T-helper 2 cell treated with Interferon-gamma antibody and Interleukin-4, amounts not matched to agents 5 μg/mL and 100 μg/mL, for 36 hours (primary cell): ENCODE measurements at regions not wholly inside any gene's neighbourhood (a gene's known extent, or its start where the extent isn't known, plus 50 kb on each side); places are given as distances from the start of the nearest gene placed in this dataset.

Experiments
- DNase-seq: peaks from one replicate; pipeline ENCODE4 v3.0.0; 2021; ENCODE audit warnings: low spot score
- H3K27ac Mint-ChIP-seq: one replicate; pipeline ENCODE4 v1.8.0; 2021; ENCODE audit warnings: mild to moderate bottlenecking, mixed read lengths
- H3K27me3 Mint-ChIP-seq: one replicate; pipeline ENCODE4 v1.8.0; 2021; ENCODE audit warnings: low read depth, mixed read lengths
- H3K36me3 Mint-ChIP-seq: one replicate; pipeline ENCODE4 v1.8.0; 2021; ENCODE audit warnings: low read depth, mixed read lengths
- H3K4me1 Mint-ChIP-seq: one replicate; pipeline ENCODE4 v1.8.0; 2021; ENCODE audit warnings: low read depth, mixed read lengths
- H3K4me3 Mint-ChIP-seq: one replicate; pipeline ENCODE4 v1.8.0; 2022; ENCODE audit warnings: mild to moderate bottlenecking, moderate library complexity, mixed read lengths
- H3K9me3 Mint-ChIP-seq: one replicate; pipeline ENCODE4 v1.8.0; 2021; ENCODE audit warnings: mixed read lengths

GRCh38 chr14:87838931-87839330, 154.1 kb downstream of the GALC start:
- DNase-seq, result no peak
- H3K27me3 Mint-ChIP-seq, result no peaks in the 10 kb centered on the region
- H3K27ac Mint-ChIP-seq, result no peak overlapping the region
- H3K4me1 Mint-ChIP-seq, result no peaks in the 10 kb centered on the region
- H3K36me3 Mint-ChIP-seq, result no peaks in the 10 kb centered on the region
- H3K4me3 Mint-ChIP-seq, result no peak overlapping the region
- no peaks in the 10 kb centered on the region for H3K9me3 Mint-ChIP-seq

DNA sequence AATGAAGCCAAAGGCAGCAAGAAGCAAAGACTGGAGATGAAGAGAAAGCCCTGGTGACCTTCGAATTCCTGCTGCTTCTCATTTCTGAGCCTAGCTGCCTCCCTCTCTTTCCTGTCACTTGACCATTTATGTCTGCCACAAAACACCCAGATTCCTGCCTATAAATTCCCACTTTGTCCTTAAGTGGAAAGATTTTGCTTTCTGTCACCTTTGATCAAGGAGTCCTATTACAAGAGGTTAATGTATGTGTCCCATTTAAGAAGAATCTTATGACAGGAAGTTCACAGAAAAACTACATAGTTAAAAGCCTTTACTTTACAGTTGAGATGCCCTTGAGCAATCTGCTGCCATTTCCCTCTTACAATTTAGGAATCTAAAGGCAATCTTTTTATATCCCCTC, 155.7 kb downstream of the GALC start:
- H3K9me3 Mint-ChIP-seq, result no peaks in the 10 kb centered on the region
- no peak for DNase-seq
- no peaks in the 10 kb centered on the region for H3K36me3 Mint-ChIP-seq
- H3K4me1 Mint-ChIP-seq, result no peaks in the 10 kb centered on the region
- no peaks in the 10 kb centered on the region for H3K27me3 Mint-ChIP-seq
- H3K4me3 Mint-ChIP-seq, result no peak overlapping the region
- H3K27ac Mint-ChIP-seq, result no peak overlapping the region

DNA sequence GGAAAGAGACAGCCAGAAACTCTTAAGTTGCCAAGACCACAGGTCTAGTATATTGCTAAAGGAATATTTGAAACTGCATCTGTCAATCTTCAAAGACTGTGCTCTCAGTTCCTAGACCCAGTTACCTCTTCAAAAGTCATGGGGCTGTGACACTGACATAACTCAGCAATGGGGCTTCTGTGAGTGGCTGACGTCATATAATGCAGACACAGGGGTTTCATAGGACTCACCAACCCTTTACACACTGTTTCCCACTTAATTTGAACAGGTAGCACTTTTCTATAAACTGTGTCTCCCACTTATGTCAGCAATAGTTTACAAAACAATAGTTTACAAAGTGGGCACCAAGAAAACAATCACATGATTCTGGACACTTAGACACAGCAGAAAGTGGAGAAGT, 158.4 kb downstream of the GALC start:
- H3K9me3 Mint-ChIP-seq, result no peaks in the 10 kb centered on the region

GRCh38 chr14:87833026-87833425, 160.0 kb downstream of the GALC start:
- H3K27ac Mint-ChIP-seq, result no peak overlapping the region
- DNase-seq, result no peak
- no peaks in the 10 kb centered on the region for H3K36me3 Mint-ChIP-seq
- H3K27me3 Mint-ChIP-seq, result no peaks in the 10 kb centered on the region
- no peaks in the 10 kb centered on the region for H3K9me3 Mint-ChIP-seq
- H3K4me1 Mint-ChIP-seq, result no peaks in the 10 kb centered on the region
- H3K4me3 Mint-ChIP-seq, result no peak overlapping the region

More for the DNA sequence above, 158.4 kb downstream of the GALC start:
- Mint-ChIP-seq H3K4me3 (no peak overlapping the region), H3K36me3 (no peaks in the 10 kb centered on the region), H3K4me1 (no peaks in the 10 kb centered on the region), H3K27me3 (no peaks in the 10 kb centered on the region), H3K27ac (no peak overlapping the region)
- no peak for DNase-seq

DNA sequence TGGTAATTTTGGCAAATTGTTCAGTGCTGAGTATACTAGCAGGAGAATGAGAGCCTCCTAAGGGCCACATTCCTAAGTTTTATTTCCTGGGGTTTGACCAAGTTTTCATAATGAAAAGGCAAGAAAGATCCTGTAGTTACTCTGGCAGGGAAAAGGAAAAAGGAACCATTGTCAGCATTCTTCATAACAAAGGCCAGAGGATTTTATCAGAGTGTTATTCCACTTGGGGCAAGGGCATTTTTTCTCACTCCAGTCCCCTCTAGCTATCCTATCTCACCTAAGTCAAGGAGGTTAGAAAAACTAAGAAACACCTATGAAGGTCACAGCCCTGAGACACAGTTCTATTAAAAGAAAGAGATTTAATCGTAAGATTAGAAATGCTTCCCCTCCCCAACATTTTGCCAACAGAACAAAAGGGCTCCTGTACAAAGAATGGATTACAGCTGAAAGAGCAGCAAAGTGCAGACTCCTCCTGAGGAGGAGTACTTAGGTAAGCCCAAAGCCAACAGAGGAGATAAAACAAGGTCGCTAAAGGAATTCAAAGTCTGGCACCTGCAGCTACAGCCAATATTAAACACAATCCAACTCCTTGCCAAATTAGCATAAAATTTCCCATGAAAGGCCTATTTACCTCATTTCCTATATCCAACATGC, 162.4 kb downstream of the GALC start:
- Mint-ChIP-seq H3K4me1 (no peaks in the 10 kb centered on the region), H3K27ac (no peak overlapping the region)

GRCh38 chr14:87829543-87829942, 163.4 kb downstream of the GALC start:
- Mint-ChIP-seq H3K27ac (no peak overlapping the region), H3K9me3 (no peaks in the 10 kb centered on the region), H3K4me1 (no peaks in the 10 kb centered on the region), H3K36me3 (no peaks in the 10 kb centered on the region), H3K27me3 (no peaks in the 10 kb centered on the region), H3K4me3 (no peak overlapping the region)
- DNase-seq, result no peak

More for the DNA sequence above, 162.4 kb downstream of the GALC start:
- no peaks in the 10 kb centered on the region for H3K9me3 Mint-ChIP-seq
- no peaks in the 10 kb centered on the region for H3K27me3 Mint-ChIP-seq
- no peak for DNase-seq
- no peak overlapping the region for H3K4me3 Mint-ChIP-seq
- H3K36me3 Mint-ChIP-seq, result no peaks in the 10 kb centered on the region

GRCh38 chr14:87824266-87824665, 168.7 kb downstream of the GALC start:
- Mint-ChIP-seq H3K4me1 (no peaks in the 10 kb centered on the region), H3K27me3 (no peaks in the 10 kb centered on the region), H3K36me3 (no peaks in the 10 kb centered on the region), H3K9me3 (no peaks in the 10 kb centered on the region), H3K4me3 (no peak overlapping the region), H3K27ac (no peak overlapping the region)
- no peak for DNase-seq

DNA sequence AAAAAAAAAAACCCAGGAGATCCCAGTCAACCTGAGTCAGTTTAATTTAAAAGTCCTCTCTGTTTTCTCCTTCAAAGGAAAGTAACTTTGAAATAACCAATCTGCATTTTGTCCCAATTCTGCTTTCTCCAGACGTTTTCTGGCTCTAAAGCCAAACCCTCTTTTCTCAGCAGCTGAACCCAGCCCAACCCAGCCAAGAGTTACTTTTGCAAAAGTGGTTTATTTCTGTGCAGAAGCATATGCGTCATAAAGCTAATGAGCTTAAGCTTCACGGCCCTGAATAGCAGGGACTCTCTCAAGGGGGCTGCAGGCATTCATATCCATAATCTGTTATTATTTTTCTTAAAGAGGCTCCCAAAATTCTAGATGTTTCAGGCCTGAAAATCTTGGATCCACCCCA, 176.6 kb downstream of the GALC start:
- no peaks in the 10 kb centered on the region for H3K36me3 Mint-ChIP-seq
- no peaks in the 10 kb centered on the region for H3K27me3 Mint-ChIP-seq
- no peaks in the 10 kb centered on the region for H3K9me3 Mint-ChIP-seq
- no peak overlapping the region for H3K4me3 Mint-ChIP-seq
- H3K4me1 Mint-ChIP-seq, result no peaks in the 10 kb centered on the region
- H3K27ac Mint-ChIP-seq, result no peak overlapping the region
- DNase-seq, result no peak

DNA sequence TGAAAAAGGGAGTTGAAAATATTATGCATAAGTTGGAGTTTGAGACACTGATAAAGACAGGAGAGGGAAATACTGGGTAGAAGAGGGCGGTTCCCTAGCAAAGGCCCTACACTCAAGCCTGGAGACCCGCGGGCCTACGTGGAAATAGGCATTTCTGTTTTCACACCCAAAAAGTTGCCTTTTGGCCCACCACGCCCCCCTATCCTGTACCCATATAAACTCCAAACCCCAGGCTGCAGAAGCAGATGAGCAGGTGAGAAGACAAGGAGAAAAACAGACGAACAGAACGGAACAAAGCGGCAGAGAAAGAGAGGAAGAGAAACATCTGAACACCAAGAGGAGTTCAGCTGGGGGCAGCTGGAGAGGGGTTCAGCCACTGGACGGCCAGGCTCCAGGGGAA, 177.9 kb downstream of the GALC start:
- Mint-ChIP-seq H3K27me3 (no peaks in the 10 kb centered on the region), H3K4me3 (no peak overlapping the region), H3K27ac (no peak overlapping the region), H3K9me3 (no peaks in the 10 kb centered on the region), H3K4me1 (no peaks in the 10 kb centered on the region), H3K36me3 (no peaks in the 10 kb centered on the region)
- no peak for DNase-seq

- Mint-ChIP-seq H3K4me1 (no peaks in the 10 kb centered on the region), H3K4me3 (no peak overlapping the region), H3K9me3 (no peaks in the 10 kb centered on the region), H3K36me3 (no peaks in the 10 kb centered on the region), H3K27ac (no peak overlapping the region), H3K27me3 (no peaks in the 10 kb centered on the region)
- DNase-seq, result no peak
Measured at GRCh38 chr14:87813686-87814085, 179.3 kb downstream of the GALC start.

- Mint-ChIP-seq H3K4me1 (no peaks in the 10 kb centered on the region), H3K9me3 (no peaks in the 10 kb centered on the region), H3K36me3 (no peaks in the 10 kb centered on the region), H3K27ac (no peak overlapping the region), H3K4me3 (no peak overlapping the region), H3K27me3 (no peaks in the 10 kb centered on the region)
- no peak for DNase-seq
Measured at GRCh38 chr14:87813211-87813610, 179.8 kb downstream of the GALC start.

DNA sequence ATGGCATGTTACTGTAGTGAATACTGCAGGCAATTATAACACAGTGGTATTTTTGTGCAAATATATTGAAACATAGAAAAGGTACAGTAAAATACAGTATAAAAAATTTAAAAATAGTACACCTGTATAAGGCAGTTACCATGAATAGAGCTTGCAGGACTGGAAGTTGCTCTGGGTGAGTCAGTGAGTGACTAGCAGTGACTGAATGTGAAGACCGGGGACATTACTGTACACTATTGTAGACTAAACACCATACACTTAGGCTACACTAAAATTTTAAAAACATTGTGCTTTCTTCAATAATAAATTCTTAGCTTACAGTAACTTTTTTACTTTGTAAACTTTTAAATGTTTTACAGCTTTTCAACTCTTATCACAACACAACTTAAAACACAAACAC, 181.7 kb downstream of the GALC start:
- no peaks in the 10 kb centered on the region for H3K36me3 Mint-ChIP-seq
- no peak overlapping the region for H3K4me3 Mint-ChIP-seq

GRCh38 chr14:87810711-87811110, 182.3 kb downstream of the GALC start:
- Mint-ChIP-seq H3K27me3 (no peaks in the 10 kb centered on the region), H3K4me1 (no peaks in the 10 kb centered on the region), H3K9me3 (no peaks in the 10 kb centered on the region), H3K36me3 (no peaks in the 10 kb centered on the region), H3K4me3 (no peak overlapping the region), H3K27ac (no peak overlapping the region)
- DNase-seq, result no peak

More for the DNA sequence above, 181.7 kb downstream of the GALC start:
- no peak overlapping the region for H3K27ac Mint-ChIP-seq
- no peak for DNase-seq
- no peaks in the 10 kb centered on the region for H3K27me3 Mint-ChIP-seq
- H3K4me1 Mint-ChIP-seq, result no peaks in the 10 kb centered on the region
- no peaks in the 10 kb centered on the region for H3K9me3 Mint-ChIP-seq

DNA sequence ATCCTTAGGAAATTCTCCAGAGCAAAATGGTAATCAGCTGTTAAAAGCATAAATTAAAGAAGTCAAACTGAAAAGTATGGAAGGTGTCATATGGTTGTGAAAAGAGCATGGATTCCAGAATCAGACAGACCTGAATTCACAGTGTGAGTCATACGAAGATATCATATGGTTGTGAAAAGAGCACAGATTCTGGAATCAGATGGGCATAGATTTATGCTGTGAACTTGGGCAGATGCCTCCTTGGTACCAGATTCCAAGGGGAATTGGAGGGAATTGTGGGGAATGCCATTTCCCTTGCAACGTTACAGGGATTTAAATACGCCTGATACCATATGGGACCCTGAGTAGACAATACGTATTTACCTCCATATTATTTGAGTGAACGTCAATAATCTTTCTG, 183.7 kb downstream of the GALC start:
- H3K36me3 Mint-ChIP-seq, result no peaks in the 10 kb centered on the region
- no peaks in the 10 kb centered on the region for H3K27me3 Mint-ChIP-seq
- no peaks in the 10 kb centered on the region for H3K9me3 Mint-ChIP-seq

DNA sequence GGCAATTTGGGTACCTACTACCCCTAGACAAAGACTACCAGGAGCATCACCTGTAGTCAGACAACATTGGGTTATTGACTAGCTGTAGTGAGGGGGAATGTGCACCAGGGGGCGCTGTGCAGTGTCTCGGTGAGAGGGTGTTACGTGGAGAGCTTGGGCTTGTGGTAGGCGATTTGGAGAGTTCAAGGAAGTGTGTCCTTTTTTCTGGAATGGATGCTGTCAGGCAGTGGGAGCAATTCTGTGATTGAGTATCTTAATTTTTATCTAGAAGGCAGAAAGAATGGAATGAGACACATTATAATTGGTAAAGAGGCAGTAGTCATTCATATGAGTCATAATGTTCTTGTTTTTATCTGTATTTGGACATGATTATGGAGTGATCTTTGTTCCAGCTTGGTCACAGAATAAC, 187.7 kb downstream of the GALC start:
- H3K27me3 Mint-ChIP-seq, result no peaks in the 10 kb centered on the region

More for the DNA sequence above, 183.7 kb downstream of the GALC start:
- Mint-ChIP-seq H3K4me3 (no peak overlapping the region), H3K27ac (no peak overlapping the region), H3K4me1 (peaks cover 2% of the 10 kb centered on the region)
- no peak for DNase-seq

More for the DNA sequence above, 187.7 kb downstream of the GALC start:
- peak; percentile 26 for DNase-seq
- Mint-ChIP-seq H3K36me3 (no peaks in the 10 kb centered on the region), H3K4me3 (no peak overlapping the region), H3K9me3 (no peaks in the 10 kb centered on the region), H3K4me1 (peaks cover 2% of the 10 kb centered on the region), H3K27ac (no peak overlapping the region)
